ENCODE measurements at regions not wholly inside any gene's neighbourhood (a gene's known extent, or its start where the extent isn't known, plus 50 kb on each side); places are given as distances from the start of the nearest gene placed in this dataset.

- no peak for TF ChIP-seq MYC (IDR thresholded peaks at IDR 0.05; ENCODE audit: low read depth, low read length)
- TF ChIP-seq CTCF (IDR thresholded peaks at IDR 0.05; ENCODE audit: low read depth, low read length): no peak
- no peak for TF ChIP-seq POLR2A (IDR thresholded peaks at IDR 0.05; ENCODE audit: extremely low read depth, insufficient read length)
- no peak for TF ChIP-seq MAX (IDR thresholded peaks at IDR 0.05; ENCODE audit: low read depth, low read length)
- no peak overlapping the region for H3K4me3 ChIP-seq (ENCODE audit: low read depth, low read length)
- no peak for DNase-seq (ENCODE audit: low read depth)
These were observed 210.5 kb downstream of the ERMARD start for GRCh38 chr6:169961772-169962561.

GRCh38 chr6:169960886-169961611, 209.6 kb downstream of the ERMARD start:
- no peak for TF ChIP-seq MYC (IDR thresholded peaks at IDR 0.05; ENCODE audit: low read depth, low read length)
- TF ChIP-seq CTCF (IDR thresholded peaks at IDR 0.05; ENCODE audit: low read depth, low read length): no peak
- TF ChIP-seq MAX (IDR thresholded peaks at IDR 0.05; ENCODE audit: low read depth, low read length): no peak
- TF ChIP-seq POLR2A (IDR thresholded peaks at IDR 0.05; ENCODE audit: extremely low read depth, insufficient read length): no peak
- DNase-seq (ENCODE audit: low read depth): peak; percentile 38
- no peak overlapping the region for H3K4me3 ChIP-seq (ENCODE audit: low read depth, low read length)

GRCh38 chr6:169960521-169960885, 209.1 kb downstream of the ERMARD start:
- DNase-seq (ENCODE audit: low read depth): no peak
- TF ChIP-seq CTCF (IDR thresholded peaks at IDR 0.05; ENCODE audit: low read depth, low read length) (no peak), MYC (IDR thresholded peaks at IDR 0.05; ENCODE audit: low read depth, low read length) (no peak), POLR2A (IDR thresholded peaks at IDR 0.05; ENCODE audit: extremely low read depth, insufficient read length) (no peak), MAX (IDR thresholded peaks at IDR 0.05; ENCODE audit: low read depth, low read length) (no peak)
- H3K4me3 ChIP-seq (ENCODE audit: low read depth, low read length): peak overlapping the region; percentile 57

- H3K4me3 ChIP-seq (ENCODE audit: low read depth, low read length): peak overlapping the region; percentile 57
- DNase-seq (ENCODE audit: low read depth): peak; percentile 38
- TF ChIP-seq MAX (IDR thresholded peaks at IDR 0.05; ENCODE audit: low read depth, low read length): no peak
- TF ChIP-seq MYC (IDR thresholded peaks at IDR 0.05; ENCODE audit: low read depth, low read length): no peak
- no peak for TF ChIP-seq CTCF (IDR thresholded peaks at IDR 0.05; ENCODE audit: low read depth, low read length)
- no peak for TF ChIP-seq POLR2A (IDR thresholded peaks at IDR 0.05; ENCODE audit: extremely low read depth, insufficient read length)
These were observed 208.6 kb downstream of the ERMARD start for GRCh38 chr6:169960003-169960344.

GRCh38 chr6:169959136-169960002, 207.9 kb downstream of the ERMARD start:
- TF ChIP-seq CTCF (IDR thresholded peaks at IDR 0.05; ENCODE audit: low read depth, low read length) (peak; percentile 17), POLR2A (IDR thresholded peaks at IDR 0.05; ENCODE audit: extremely low read depth, insufficient read length) (no peak), MAX (IDR thresholded peaks at IDR 0.05; ENCODE audit: low read depth, low read length) (peak; percentile 54; the same call in 1 of the 2 replicates), MYC (IDR thresholded peaks at IDR 0.05; ENCODE audit: low read depth, low read length) (0 out of 2 replicates have a peak, but pooled peaks have one; percentile 46)
- DNase-seq (ENCODE audit: low read depth): peak; percentile 92
- peak overlapping the region; percentile 57 for H3K4me3 ChIP-seq (ENCODE audit: low read depth, low read length)
